MG63 (cell line): ENCODE measurements at regions not wholly inside any gene's neighbourhood (a gene's known extent, or its start where the extent isn't known, plus 50 kb on each side); places are given as distances from the start of the nearest gene placed in this dataset.
A peak's percentile ranks its signal among the peaks of the same experiment; 100 is the strongest.
"Not testable (repeated sequence)": the region's sequence is repeated elsewhere in the genome, so short reads cannot be mapped to it uniquely, and the experiment has no call there.

Experiments used
- DNase-seq: peaks from one replicate; pipeline ENCODE4 v3.0.0-alpha.2; 2020
- H3K27me3 ChIP-seq: fragments of 250-450 bp; sonication (Bioruptor Pico); 2 replicates; pipeline ENCODE4 v1.5.1; 2020; ENCODE audit warnings: mild to moderate bottlenecking, moderate library complexity
- H3K36me3 ChIP-seq: fragments of 250-450 bp; sonication (Bioruptor Pico); 2 replicates; pipeline ENCODE4 v1.5.1; 2020; ENCODE audit warnings: mild to moderate bottlenecking, moderate library complexity
- H3K4me3 ChIP-seq: fragments of 250-450 bp; sonication (Bioruptor Pico); 2 replicates; pipeline ENCODE4 v1.5.1; 2020; ENCODE audit warnings: mild to moderate bottlenecking, moderate library complexity
- H3K9me3 ChIP-seq: fragments of 250-450 bp; sonication (Bioruptor Pico); 2 replicates; pipeline ENCODE4 v1.5.1; 2020; ENCODE audit warnings: mild to moderate bottlenecking, moderate library complexity

DNA sequence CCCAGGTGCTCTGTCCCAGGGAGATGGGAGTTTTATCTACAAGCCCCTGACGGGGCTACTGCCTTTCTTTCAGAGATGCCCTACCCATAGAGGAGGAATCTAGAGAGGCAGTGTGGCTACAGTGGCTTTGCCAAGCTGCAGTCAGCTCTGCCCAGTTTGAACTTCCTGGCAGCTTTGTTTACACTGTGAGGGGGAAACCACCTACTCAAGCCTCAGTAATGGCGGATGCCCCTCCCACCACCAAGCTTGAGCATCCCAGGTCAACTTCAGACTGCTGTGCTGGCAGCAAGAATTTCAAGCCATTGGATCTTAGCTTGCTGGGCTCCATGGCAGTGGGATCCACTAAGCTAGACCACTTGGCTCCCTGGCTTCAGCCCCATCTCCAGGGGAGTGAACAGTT lies 53.1 kb upstream of the TMEM252 start:
- not testable (repeated sequence) for H3K27me3 ChIP-seq, H3K36me3 ChIP-seq, H3K4me3 ChIP-seq, H3K9me3 ChIP-seq
- DNase-seq: peak; percentile 0

GRCh38 chr9:68595868-68596267 lies 55.2 kb upstream of the TMEM252 start:
- no peaks in the 10 kb centered on the region for H3K9me3 ChIP-seq
- no peaks in the 10 kb centered on the region for H3K36me3 ChIP-seq
- H3K27me3 ChIP-seq: no peaks in the 10 kb centered on the region
- no peak for DNase-seq
- H3K4me3 ChIP-seq: no peak overlapping the region

DNA sequence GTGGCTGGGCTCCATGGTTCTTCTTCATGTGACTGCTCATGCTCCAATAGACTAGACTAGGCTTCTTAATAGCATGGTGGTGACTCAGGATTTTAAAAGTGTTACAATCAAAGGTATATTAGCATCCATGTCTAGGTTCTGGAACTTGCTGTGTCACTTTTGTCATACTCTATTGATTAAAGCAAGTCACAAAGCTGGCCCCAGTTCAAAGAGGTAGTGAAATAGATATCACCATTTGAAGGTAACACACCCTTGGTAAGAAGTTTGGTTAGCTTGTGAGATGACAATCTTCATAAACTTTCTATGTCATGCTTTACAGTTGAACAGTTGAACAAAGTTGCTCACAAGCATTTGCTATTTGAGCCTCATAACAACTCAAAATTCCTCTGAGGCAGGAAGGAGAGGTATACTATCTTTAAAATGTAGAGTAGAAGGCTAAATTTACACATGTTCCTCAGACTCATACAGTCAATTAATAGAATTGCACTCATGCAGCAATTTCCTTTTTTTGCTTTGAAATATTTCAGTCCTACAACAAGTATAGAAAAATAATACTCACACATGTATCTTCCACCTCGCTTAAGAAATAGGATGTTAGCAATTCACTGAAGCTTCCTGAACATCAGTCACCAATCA lies 56.8 kb upstream of the TMEM252 start:
- Histone ChIP-seq H3K4me3 (no peak overlapping the region), H3K27me3 (no peaks in the 10 kb centered on the region), H3K36me3 (no peaks in the 10 kb centered on the region), H3K9me3 (no peaks in the 10 kb centered on the region)
- no peak for DNase-seq

DNA sequence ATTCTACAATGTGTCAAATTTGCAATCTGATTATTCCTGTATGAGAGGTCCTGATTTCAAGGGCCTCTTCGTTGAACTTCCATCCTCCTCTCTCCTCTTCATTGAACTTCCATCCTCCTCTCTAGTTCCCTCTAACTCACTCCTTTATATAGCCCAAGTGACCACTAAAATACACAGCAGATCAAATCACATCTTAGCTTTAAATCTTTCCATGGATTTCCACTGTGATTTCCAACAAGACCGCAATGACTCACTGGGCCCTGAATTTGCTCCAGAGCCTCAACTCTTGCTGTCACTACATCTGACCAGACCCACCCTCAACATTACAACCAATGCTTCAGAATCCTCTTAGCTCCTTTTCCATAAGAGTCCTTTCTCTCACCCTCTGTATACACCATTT lies 59.1 kb upstream of the TMEM252 start:
- H3K9me3 ChIP-seq: no peaks in the 10 kb centered on the region
- H3K36me3 ChIP-seq: no peaks in the 10 kb centered on the region
- H3K27me3 ChIP-seq: no peaks in the 10 kb centered on the region
- no peak for DNase-seq
- no peak overlapping the region for H3K4me3 ChIP-seq

DNA sequence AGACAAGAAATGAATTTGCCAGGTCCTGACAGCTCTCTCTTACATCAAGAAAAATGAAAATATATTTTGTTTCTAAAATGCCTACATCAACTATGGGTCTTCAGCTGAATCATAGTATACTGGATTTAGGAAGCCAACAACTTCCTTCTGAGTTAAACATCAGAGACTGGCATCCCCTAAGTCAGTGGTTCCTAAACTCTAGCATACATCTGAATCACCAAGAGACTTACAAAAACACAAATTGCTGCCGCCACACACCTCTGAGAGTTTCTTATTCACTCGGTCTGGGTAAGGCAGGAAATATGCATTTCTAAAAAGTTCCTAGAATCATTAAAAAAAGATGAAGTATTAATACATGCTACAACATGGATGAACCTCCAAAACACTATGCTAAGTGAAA lies 60.4 kb upstream of the TMEM252 start:
- no peak overlapping the region for H3K4me3 ChIP-seq
- H3K36me3 ChIP-seq: no peaks in the 10 kb centered on the region
- no peaks in the 10 kb centered on the region for H3K27me3 ChIP-seq
- no peak for DNase-seq
- H3K9me3 ChIP-seq: no peaks in the 10 kb centered on the region

GRCh38 chr9:68603371-68603770 lies 62.7 kb upstream of the TMEM252 start:
- Histone ChIP-seq H3K9me3 (no peaks in the 10 kb centered on the region), H3K36me3 (no peaks in the 10 kb centered on the region), H3K27me3 (no peaks in the 10 kb centered on the region), H3K4me3 (no peak overlapping the region)
- DNase-seq: no peak

GRCh38 chr9:68608763-68609162 lies 68.1 kb upstream of the TMEM252 start:
- no peaks in the 10 kb centered on the region for H3K27me3 ChIP-seq
- H3K4me3 ChIP-seq: no peak overlapping the region
- H3K36me3 ChIP-seq: no peaks in the 10 kb centered on the region
- no peaks in the 10 kb centered on the region for H3K9me3 ChIP-seq
- DNase-seq: no peak

- no peak for DNase-seq
- H3K4me3 ChIP-seq: no peak overlapping the region
- no peaks in the 10 kb centered on the region for H3K9me3 ChIP-seq
- H3K36me3 ChIP-seq: no peaks in the 10 kb centered on the region
- no peaks in the 10 kb centered on the region for H3K27me3 ChIP-seq
These were observed 69.3 kb upstream of the TMEM252 start for GRCh38 chr9:68609901-68610415.

- no peak for DNase-seq
- Histone ChIP-seq H3K4me3 (no peak overlapping the region), H3K36me3 (no peaks in the 10 kb centered on the region), H3K27me3 (no peaks in the 10 kb centered on the region), H3K9me3 (no peaks in the 10 kb centered on the region)
These were observed 73.4 kb upstream of the TMEM252 start for GRCh38 chr9:68614121-68614520.

DNA sequence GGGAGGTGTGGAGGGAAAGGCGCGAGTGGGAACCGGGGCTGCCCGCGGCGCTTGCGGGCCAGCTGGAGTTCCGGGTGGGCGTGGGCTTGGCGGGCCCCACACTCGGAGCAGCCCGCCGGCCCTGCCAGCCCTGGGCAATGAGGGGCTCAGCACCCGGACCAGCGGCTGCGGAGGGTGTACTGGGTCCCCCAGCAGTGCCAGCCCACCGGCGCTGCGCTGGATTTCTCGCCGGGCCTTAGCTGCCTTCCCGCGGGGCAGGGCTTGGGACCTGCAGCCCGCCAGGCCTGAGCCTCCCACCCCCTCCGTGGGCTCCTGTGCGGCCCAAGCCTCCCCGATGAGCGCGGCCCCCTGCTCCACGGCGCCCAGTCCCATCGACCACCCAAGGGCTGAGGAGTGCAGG lies 76.3 kb upstream of the TMEM252 start:
- not testable (repeated sequence) for H3K36me3 ChIP-seq, H3K4me3 ChIP-seq, H3K9me3 ChIP-seq, H3K27me3 ChIP-seq, DNase-seq

DNA sequence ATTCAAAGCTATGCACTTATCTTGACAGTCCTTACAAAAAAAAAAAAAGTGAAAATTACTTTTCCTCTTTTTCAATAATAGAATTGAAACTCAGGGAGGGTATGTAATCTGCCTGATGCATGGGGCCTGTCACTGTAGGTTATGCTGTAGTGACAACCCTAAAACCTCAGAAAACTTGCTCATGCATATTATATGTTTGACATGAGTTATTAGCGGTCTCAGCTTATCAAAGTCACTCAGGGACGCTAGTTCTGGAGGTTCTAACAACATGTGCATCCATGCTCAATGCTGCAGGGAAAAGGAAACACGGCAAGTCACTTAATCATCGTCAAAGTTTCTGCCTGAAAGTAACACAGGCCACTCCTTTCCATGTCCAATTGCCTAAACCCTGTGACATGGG lies 78.4 kb upstream of the TMEM252 start:
- DNase-seq: no peak
- H3K36me3 ChIP-seq: no peaks in the 10 kb centered on the region
- H3K27me3 ChIP-seq: no peaks in the 10 kb centered on the region
- no peak overlapping the region for H3K4me3 ChIP-seq
- H3K9me3 ChIP-seq: no peaks in the 10 kb centered on the region

- Histone ChIP-seq H3K27me3 (no peaks in the 10 kb centered on the region), H3K9me3 (no peaks in the 10 kb centered on the region), H3K4me3 (no peak overlapping the region), H3K36me3 (no peaks in the 10 kb centered on the region)
- no peak for DNase-seq
These were observed 79.0 kb upstream of the TMEM252 start for GRCh38 chr9:68619636-68620035.

DNA sequence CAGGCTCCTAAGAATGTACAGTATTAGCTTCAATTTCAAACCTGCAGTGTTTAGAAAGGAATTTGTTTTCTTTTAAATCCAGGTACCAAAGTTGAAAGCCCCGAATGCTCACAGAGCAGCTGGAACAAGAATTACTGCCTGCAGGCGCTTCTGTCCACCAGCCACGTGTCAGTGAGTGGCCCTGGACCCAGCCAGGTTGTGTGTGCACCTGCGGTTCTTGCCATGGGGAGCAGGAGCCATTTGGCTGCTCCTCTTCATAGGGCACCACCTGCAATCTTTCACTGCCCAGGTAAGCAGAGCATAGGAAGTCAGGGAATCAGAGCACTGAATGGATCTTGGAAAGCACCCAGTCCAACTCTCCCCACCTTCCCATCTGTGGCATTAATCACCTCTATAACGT lies 79.5 kb upstream of the PIP5K1B start:
- H3K4me3 ChIP-seq: no peak overlapping the region
- no peaks in the 10 kb centered on the region for H3K9me3 ChIP-seq
- DNase-seq: no peak
- H3K36me3 ChIP-seq: no peaks in the 10 kb centered on the region
- H3K27me3 ChIP-seq: no peaks in the 10 kb centered on the region

- Histone ChIP-seq H3K9me3 (no peaks in the 10 kb centered on the region), H3K27me3 (no peaks in the 10 kb centered on the region), H3K4me3 (no peak overlapping the region), H3K36me3 (no peaks in the 10 kb centered on the region)
- DNase-seq: no peak
These were observed 78.5 kb upstream of the PIP5K1B start for GRCh38 chr9:68626526-68626925.

GRCh38 chr9:68627104-68627503 lies 77.9 kb upstream of the PIP5K1B start:
- Histone ChIP-seq H3K36me3 (no peaks in the 10 kb centered on the region), H3K9me3 (no peaks in the 10 kb centered on the region)
- DNase-seq: no peak

GRCh38 chr9:68627594-68627993 lies 77.4 kb upstream of the PIP5K1B start:
- no peak for DNase-seq
- no peaks in the 10 kb centered on the region for H3K36me3 ChIP-seq
- H3K9me3 ChIP-seq: no peaks in the 10 kb centered on the region
- H3K4me3 ChIP-seq: no peak overlapping the region
- no peaks in the 10 kb centered on the region for H3K27me3 ChIP-seq

More at GRCh38 chr9:68627104-68627503, 77.9 kb upstream of the PIP5K1B start:
- no peak overlapping the region for H3K4me3 ChIP-seq
- no peaks in the 10 kb centered on the region for H3K27me3 ChIP-seq

DNA sequence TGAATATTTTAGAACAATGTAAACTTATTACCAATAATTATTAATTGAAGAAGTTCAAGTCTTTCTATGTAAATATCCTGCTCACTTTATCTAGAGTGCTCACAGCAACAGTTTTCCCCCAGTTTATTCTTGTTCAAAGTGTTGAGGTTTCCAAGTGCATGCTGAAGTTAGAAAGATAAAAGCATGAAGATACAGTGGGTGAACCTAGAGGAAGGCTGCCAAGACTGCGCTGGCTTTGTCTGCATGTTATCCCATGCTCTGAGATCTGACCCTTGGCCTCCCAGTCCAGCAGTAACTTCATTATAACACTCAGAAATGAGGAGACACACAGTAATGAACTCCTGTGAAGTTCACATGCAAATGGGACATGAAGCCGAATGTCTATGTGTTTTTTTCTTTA lies 76.0 kb upstream of the PIP5K1B start:
- Histone ChIP-seq H3K27me3 (no peaks in the 10 kb centered on the region), H3K9me3 (no peaks in the 10 kb centered on the region), H3K4me3 (no peak overlapping the region), H3K36me3 (no peaks in the 10 kb centered on the region)
- no peak for DNase-seq

DNA sequence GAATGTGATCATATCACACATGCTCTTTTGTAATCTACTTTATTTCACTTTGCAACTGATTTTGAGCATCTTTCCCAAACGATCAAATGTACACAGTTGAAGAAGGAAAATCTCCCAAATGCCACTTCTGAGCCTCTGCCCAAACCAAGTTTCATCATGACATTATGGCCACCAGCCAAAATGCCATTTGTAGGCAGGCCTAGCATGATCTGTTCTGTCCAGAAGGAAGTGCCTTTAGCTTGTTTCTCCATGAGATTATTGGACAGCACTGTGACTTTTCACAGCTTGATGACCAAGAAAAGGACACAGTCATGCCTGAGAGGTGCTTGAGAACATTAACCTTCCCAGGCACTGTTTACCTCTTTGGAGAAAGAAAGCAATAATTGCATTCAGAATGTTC lies 73.2 kb upstream of the PIP5K1B start:
- no peak for DNase-seq
- no peaks in the 10 kb centered on the region for H3K36me3 ChIP-seq
- H3K9me3 ChIP-seq: no peaks in the 10 kb centered on the region
- H3K27me3 ChIP-seq: no peaks in the 10 kb centered on the region
- no peak overlapping the region for H3K4me3 ChIP-seq

- Histone ChIP-seq H3K36me3 (no peaks in the 10 kb centered on the region), H3K9me3 (no peaks in the 10 kb centered on the region), H3K27me3 (no peaks in the 10 kb centered on the region), H3K4me3 (no peak overlapping the region)
- DNase-seq: no peak
These were observed 68.0 kb upstream of the PIP5K1B start for GRCh38 chr9:68637020-68637419.
